GM23338 (cell line): ENCODE measurements at regions not wholly inside any gene's neighbourhood (a gene's known extent, or its start where the extent isn't known, plus 50 kb on each side); places are given as distances from the start of the nearest gene placed in this dataset.

Source experiments
- ATAC-seq: fragments of 200-7000 bp; cut with Tn5 transposase; 3 replicates; pipeline ENCODE4 v1.9.1; 2020
- DNase-seq: peaks from one replicate; pipeline ENCODE4 v3.0.0-alpha.2; 2015; ENCODE audit warnings: low spot score
- H2AFZ ChIP-seq: fragments of 200-600 bp; sonication (generic); 2 replicates; pipeline ENCODE4 v1.8.0; 2016; ENCODE audit warnings: antibody characterized with exemption, mild to moderate bottlenecking, moderate library complexity
- H3F3A ChIP-seq: fragments of 200-600 bp; sonication (generic); replicated peaks from 2 replicates; pipeline ENCODE4 v1.8.0; 2017; ENCODE audit warnings: antibody characterized with exemption, mixed run types, low read depth
- H3K27ac ChIP-seq: fragments of 200-600 bp; sonication (generic); 2 replicates; pipeline ENCODE4 v1.6.1; 2016; ENCODE audit warnings: low read depth
- H3K27me3 ChIP-seq: fragments of 200-600 bp; sonication (generic); 2 replicates; pipeline ENCODE4 v1.8.0; 2016; ENCODE audit warnings: mild to moderate bottlenecking, mixed run types, moderate library complexity; ENCODE audit not compliant: insufficient read depth
- H3K36me3 ChIP-seq: fragments of 200-600 bp; sonication (generic); 2 replicates; pipeline ENCODE4 v1.8.0; 2016; ENCODE audit warnings: mild to moderate bottlenecking; ENCODE audit not compliant: insufficient read depth
- H3K4me1 ChIP-seq: fragments of 200-600 bp; sonication (generic); 2 replicates; pipeline ENCODE4 v1.8.0; 2016; ENCODE audit warnings: mild to moderate bottlenecking, moderate library complexity; ENCODE audit not compliant: insufficient read depth
- H3K4me2 ChIP-seq: fragments of 200-600 bp; sonication (generic); 2 replicates; pipeline ENCODE4 v1.7.1; 2017; ENCODE audit warnings: mixed run types
- H3K4me3 ChIP-seq: fragments of 200-600 bp; sonication (generic); 2 replicates; pipeline ENCODE4 v1.6.1; 2016; ENCODE audit warnings: mixed run types
- H3K79me2 ChIP-seq: fragments of 200-600 bp; sonication (generic); replicated peaks from 2 replicates; pipeline ENCODE4 v1.8.0; 2017; ENCODE audit warnings: mild to moderate bottlenecking; ENCODE audit not compliant: insufficient read depth
- H3K9me2 ChIP-seq: fragments of 200-600 bp; sonication (generic); 2 replicates; pipeline ENCODE4 v1.8.0; 2017; ENCODE audit not compliant: insufficient read depth
- H4K20me1 ChIP-seq: fragments of 200-600 bp; sonication (generic); replicated peaks from 2 replicates; pipeline ENCODE4 v1.8.0; 2017; ENCODE audit warnings: mild to moderate bottlenecking; ENCODE audit not compliant: insufficient read depth
- H3K27ac Mint-ChIP-seq: 2 replicates; pipeline ENCODE4 v1.8.0; 2020; ENCODE audit warnings: inconsistent platforms, mild to moderate bottlenecking, moderate library complexity, mixed read lengths
- H3K27me3 Mint-ChIP-seq: 3 replicates; pipeline ENCODE4 v1.8.0; 2022; ENCODE audit warnings: low read depth, mild to moderate bottlenecking, moderate library complexity, mixed read lengths, inconsistent platforms; ENCODE audit not compliant: insufficient read depth, poor library complexity
- H3K36me3 Mint-ChIP-seq: 3 replicates; pipeline ENCODE4 v1.8.0; 2021; ENCODE audit warnings: low read depth, mild to moderate bottlenecking, inconsistent platforms, moderate library complexity, mixed read lengths
- H3K4me1 Mint-ChIP-seq: 3 replicates; pipeline ENCODE4 v1.8.0; 2020; ENCODE audit warnings: mild to moderate bottlenecking, inconsistent platforms, mixed read lengths
- H3K4me3 Mint-ChIP-seq: 3 replicates; pipeline ENCODE4 v1.8.0; 2021; ENCODE audit warnings: moderate library complexity, mild to moderate bottlenecking, inconsistent platforms, mixed read lengths
- H3K9me3 Mint-ChIP-seq: 3 replicates; pipeline ENCODE4 v1.8.0; 2020; ENCODE audit warnings: moderate library complexity, mild to moderate bottlenecking, inconsistent platforms, mixed read lengths
- CREB1 ChIP-seq: fragments of 250-450 bp; sonication (Bioruptor Pico); IDR thresholded peaks from 2 replicates; pipeline ENCODE4 v1.5.0; 2020; ENCODE audit warnings: low read depth, mild to moderate bottlenecking, moderate library complexity
- ETS1 ChIP-seq: IDR thresholded peaks from 2 replicates; pipeline ENCODE4 v1.6.1; 2016; ENCODE audit warnings: antibody characterized with exemption
- EZH2 ChIP-seq: fragments of 200-600 bp; sonication (generic); IDR thresholded peaks from one replicate; pipeline ENCODE4 v1.8.0; 2017; ENCODE audit warnings: antibody characterized with exemption, mild to moderate bottlenecking, low read depth; ENCODE audit not compliant: unreplicated experiment
- EZH2phosphoT487 ChIP-seq: fragments of 200-600 bp; sonication (generic); IDR thresholded peaks from one replicate; pipeline ENCODE4 v1.8.1; 2018; ENCODE audit warnings: antibody characterized with exemption; ENCODE audit not compliant: unreplicated experiment
- JUNB ChIP-seq: IDR thresholded peaks from one replicate; pipeline ENCODE4 v1.6.1; 2016; ENCODE audit warnings: antibody characterized with exemption; ENCODE audit not compliant: unreplicated experiment
- POLR2AphosphoS5 ChIP-seq: IDR thresholded peaks from 2 replicates; pipeline ENCODE4 v1.6.1; 2016; ENCODE audit warnings: antibody characterized with exemption, low read depth
- REST ChIP-seq: IDR thresholded peaks from one replicate; pipeline ENCODE4 v1.6.1; 2018; ENCODE audit warnings: antibody characterized with exemption; ENCODE audit not compliant: unreplicated experiment
- STAT1 ChIP-seq: IDR thresholded peaks from one replicate; pipeline ENCODE4 v1.6.1; 2016; ENCODE audit warnings: antibody characterized with exemption; ENCODE audit not compliant: unreplicated experiment
- ZNF114 ChIP-seq: fragments of 250-450 bp; sonication (Bioruptor Pico); IDR thresholded peaks from 2 replicates; pipeline ENCODE4 v1.5.0; 2020; ENCODE audit warnings: mild to moderate bottlenecking, moderate library complexity
- TF ChIP-seq, protein P1 (sequence below): fragments of 250-450 bp; sonication (Bioruptor Pico); IDR thresholded peaks from 2 replicates; pipeline ENCODE4 v1.5.0; 2020; ENCODE audit warnings: mild to moderate bottlenecking, moderate library complexity
- TF ChIP-seq, protein P2 (sequence below), 2 experiments: fragments of 200-600 bp in 1 of 2; sonication (generic) in 1 of 2; conservative IDR thresholded peaks; 2 replicates each; pipeline versions ENCODE4 v1.5.1 to v1.6.1; 2016 to 2017; ENCODE audit warnings: antibody characterized with exemption in 2 of 2, low read depth in 2 of 2, mild to moderate bottlenecking in 2 of 2, moderate library complexity in 1 of 2

- TF ChIP-seq, protein P1, sequence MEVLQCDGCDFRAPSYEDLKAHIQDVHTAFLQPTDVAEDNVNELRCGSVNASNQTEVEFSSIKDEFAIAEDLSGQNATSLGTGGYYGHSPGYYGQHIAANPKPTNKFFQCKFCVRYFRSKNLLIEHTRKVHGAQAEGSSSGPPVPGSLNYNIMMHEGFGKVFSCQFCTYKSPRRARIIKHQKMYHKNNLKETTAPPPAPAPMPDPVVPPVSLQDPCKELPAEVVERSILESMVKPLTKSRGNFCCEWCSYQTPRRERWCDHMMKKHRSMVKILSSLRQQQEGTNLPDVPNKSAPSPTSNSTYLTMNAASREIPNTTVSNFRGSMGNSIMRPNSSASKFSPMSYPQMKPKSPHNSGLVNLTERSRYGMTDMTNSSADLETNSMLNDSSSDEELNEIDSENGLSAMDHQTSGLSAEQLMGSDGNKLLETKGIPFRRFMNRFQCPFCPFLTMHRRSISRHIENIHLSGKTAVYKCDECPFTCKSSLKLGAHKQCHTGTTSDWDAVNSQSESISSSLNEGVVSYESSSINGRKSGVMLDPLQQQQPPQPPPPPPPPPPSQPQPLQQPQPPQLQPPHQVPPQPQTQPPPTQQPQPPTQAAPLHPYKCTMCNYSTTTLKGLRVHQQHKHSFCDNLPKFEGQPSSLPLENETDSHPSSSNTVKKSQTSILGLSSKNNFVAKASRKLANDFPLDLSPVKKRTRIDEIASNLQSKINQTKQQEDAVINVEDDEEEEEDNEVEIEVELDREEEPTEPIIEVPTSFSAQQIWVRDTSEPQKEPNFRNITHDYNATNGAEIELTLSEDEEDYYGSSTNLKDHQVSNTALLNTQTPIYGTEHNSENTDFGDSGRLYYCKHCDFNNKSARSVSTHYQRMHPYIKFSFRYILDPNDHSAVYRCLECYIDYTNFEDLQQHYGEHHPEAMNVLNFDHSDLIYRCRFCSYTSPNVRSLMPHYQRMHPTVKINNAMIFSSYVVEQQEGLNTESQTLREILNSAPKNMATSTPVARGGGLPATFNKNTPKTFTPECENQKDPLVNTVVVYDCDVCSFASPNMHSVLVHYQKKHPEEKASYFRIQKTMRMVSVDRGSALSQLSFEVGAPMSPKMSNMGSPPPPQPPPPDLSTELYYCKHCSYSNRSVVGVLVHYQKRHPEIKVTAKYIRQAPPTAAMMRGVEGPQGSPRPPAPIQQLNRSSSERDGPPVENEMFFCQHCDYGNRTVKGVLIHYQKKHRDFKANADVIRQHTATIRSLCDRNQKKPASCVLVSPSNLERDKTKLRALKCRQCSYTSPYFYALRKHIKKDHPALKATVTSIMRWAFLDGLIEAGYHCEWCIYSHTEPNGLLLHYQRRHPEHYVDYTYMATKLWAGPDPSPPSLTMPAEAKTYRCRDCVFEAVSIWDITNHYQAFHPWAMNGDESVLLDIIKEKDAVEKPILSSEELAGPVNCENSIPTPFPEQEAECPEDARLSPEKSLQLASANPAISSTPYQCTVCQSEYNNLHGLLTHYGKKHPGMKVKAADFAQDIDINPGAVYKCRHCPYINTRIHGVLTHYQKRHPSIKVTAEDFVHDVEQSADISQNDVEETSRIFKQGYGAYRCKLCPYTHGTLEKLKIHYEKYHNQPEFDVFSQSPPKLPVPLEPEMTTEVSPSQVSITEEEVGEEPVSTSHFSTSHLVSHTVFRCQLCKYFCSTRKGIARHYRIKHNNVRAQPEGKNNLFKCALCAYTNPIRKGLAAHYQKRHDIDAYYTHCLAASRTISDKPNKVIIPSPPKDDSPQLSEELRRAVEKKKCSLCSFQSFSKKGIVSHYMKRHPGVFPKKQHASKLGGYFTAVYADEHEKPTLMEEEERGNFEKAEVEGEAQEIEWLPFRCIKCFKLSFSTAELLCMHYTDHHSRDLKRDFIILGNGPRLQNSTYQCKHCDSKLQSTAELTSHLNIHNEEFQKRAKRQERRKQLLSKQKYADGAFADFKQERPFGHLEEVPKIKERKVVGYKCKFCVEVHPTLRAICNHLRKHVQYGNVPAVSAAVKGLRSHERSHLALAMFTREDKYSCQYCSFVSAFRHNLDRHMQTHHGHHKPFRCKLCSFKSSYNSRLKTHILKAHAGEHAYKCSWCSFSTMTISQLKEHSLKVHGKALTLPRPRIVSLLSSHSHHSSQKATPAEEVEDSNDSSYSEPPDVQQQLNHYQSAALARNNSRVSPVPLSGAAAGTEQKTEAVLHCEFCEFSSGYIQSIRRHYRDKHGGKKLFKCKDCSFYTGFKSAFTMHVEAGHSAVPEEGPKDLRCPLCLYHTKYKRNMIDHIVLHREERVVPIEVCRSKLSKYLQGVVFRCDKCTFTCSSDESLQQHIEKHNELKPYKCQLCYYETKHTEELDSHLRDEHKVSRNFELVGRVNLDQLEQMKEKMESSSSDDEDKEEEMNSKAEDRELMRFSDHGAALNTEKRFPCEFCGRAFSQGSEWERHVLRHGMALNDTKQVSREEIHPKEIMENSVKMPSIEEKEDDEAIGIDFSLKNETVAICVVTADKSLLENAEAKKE, result no peak
- TF ChIP-seq POLR2AphosphoS5 (no peak), EZH2 (no peak), EZH2phosphoT487 (no peak), CREB1 (no peak), ZNF114 (CRISPR knock-in tag) (no peak), ETS1 (no peak), STAT1 (no peak)
Measured at GRCh38 chr4:56739066-56739777, 58.1 kb upstream of the HOPX start (continued).

DNA sequence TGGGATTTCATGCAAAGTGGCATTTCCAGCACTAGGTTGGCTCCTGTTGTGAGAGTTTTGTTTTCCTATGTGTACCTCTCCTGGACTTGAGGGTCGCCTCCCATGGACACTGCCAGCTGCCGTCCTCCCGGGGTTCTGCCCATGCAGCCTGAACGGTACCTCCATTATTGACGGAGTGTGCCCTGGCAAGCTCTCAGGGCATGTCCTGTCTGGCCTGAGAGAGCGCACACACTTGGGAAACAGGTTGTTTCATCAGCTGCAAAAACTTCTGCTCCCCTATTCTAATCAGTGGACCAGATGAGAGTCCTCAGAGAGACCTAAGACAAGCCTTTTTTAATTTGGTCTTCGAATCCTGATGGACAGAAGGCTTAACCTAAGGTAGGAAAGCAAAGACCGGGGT lies 56.6 kb upstream of the HOPX start:
- no peaks in the 10 kb centered on the region for H3K36me3 ChIP-seq
- no peaks in the 10 kb centered on the region for H3K4me1 Mint-ChIP-seq
- no peak for DNase-seq
- no peak for ATAC-seq
- H3K4me2 ChIP-seq, result no peak overlapping the region
- H3K79me2 ChIP-seq, result no peaks in the 10 kb centered on the region
- H3K27ac ChIP-seq, result no peak overlapping the region
- no peak overlapping the region for H3K4me3 ChIP-seq
- H3K9me3 Mint-ChIP-seq, result no peaks in the 10 kb centered on the region; the same call in 1 of the 3 replicates
- no peak overlapping the region for H3K27ac Mint-ChIP-seq
- H3K4me3 Mint-ChIP-seq, result no peak overlapping the region
- no peaks in the 10 kb centered on the region for H3K36me3 Mint-ChIP-seq
- no peaks in the 10 kb centered on the region for H3F3A ChIP-seq
- H2AFZ ChIP-seq, result no peak overlapping the region
- peaks cover 2% of the 10 kb centered on the region for H3K27me3 Mint-ChIP-seq
- H3K27me3 ChIP-seq, result no peaks in the 10 kb centered on the region
- no peaks in the 10 kb centered on the region for H3K4me1 ChIP-seq
- H4K20me1 ChIP-seq, result no peaks in the 10 kb centered on the region
- H3K9me2 ChIP-seq, result no peaks in the 10 kb centered on the region
- TF ChIP-seq, protein P2, sequence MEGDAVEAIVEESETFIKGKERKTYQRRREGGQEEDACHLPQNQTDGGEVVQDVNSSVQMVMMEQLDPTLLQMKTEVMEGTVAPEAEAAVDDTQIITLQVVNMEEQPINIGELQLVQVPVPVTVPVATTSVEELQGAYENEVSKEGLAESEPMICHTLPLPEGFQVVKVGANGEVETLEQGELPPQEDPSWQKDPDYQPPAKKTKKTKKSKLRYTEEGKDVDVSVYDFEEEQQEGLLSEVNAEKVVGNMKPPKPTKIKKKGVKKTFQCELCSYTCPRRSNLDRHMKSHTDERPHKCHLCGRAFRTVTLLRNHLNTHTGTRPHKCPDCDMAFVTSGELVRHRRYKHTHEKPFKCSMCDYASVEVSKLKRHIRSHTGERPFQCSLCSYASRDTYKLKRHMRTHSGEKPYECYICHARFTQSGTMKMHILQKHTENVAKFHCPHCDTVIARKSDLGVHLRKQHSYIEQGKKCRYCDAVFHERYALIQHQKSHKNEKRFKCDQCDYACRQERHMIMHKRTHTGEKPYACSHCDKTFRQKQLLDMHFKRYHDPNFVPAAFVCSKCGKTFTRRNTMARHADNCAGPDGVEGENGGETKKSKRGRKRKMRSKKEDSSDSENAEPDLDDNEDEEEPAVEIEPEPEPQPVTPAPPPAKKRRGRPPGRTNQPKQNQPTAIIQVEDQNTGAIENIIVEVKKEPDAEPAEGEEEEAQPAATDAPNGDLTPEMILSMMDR (conservative IDR thresholded peaks at IDR 0.05; ENCODE audit: low read depth in 2 of 2), result no peak
- no peak for TF ChIP-seq CREB1
- no peak for TF ChIP-seq REST
- no peak for TF ChIP-seq STAT1
- TF ChIP-seq ZNF114 (CRISPR knock-in tag), result no peak
- no peak for TF ChIP-seq EZH2phosphoT487
- TF ChIP-seq JUNB, result no peak
